ENCODE measurements at regions not wholly inside any gene's neighbourhood (a gene's known extent, or its start where the extent isn't known, plus 50 kb on each side); places are given as distances from the start of the nearest gene placed in this dataset.

- H3K4me2 ChIP-seq (ENCODE audit: control insufficient read depth, insufficient read depth): no peak overlapping the region
- in situ Hi-C loops (cut with MboI): no loop called here
- 33% methylated on average over 3 of the region's 3 CpGs for WGBS (ENCODE audit: insufficient coverage, insufficient replicate concordance, low lambda C conversion rate, missing lambda C conversion rate)
- ChIA-PET SMC1A (ENCODE audit: uncharacterized antibody, unreplicated experiment) (interaction anchor here (1.4 kb wide), 1 partner anchor 8 kb away, joined by 4 read pairs; no protein-coding TSS in a partner anchor), CTCF (no interaction called here), POLR2A (no interaction called here), RAD21 (ENCODE audit: unreplicated experiment) (no interaction called here)
- no peak overlapping the region for H2AFZ ChIP-seq (ENCODE audit: control insufficient read depth, low read depth, low read length)
- H3K27ac ChIP-seq (ENCODE audit: control insufficient read depth, insufficient read depth): no peak overlapping the region
- H3K4me1 ChIP-seq (ENCODE audit: control insufficient read depth, insufficient read depth, low read length): no peaks in the 10 kb centered on the region
- no peak for FAIRE-seq
- H3K9ac ChIP-seq (ENCODE audit: control insufficient read depth, insufficient read depth, low read length): no peak overlapping the region
- no peaks in the 10 kb centered on the region for H3K9me3 ChIP-seq (replicated peaks; ENCODE audit: control insufficient read depth, insufficient read depth, low read length)
- H4K20me1 ChIP-seq (ENCODE audit: control insufficient read depth, insufficient read depth): no peaks in the 10 kb centered on the region
- DNase-seq (ENCODE audit: low read depth, low spot score): no peak
- H3K4me3 ChIP-seq: no peak overlapping the region
- BruUV-seq (replicated peaks): no TSS peak
- no peaks in the 10 kb centered on the region for H3K27me3 ChIP-seq (replicated peaks in 1 of 2; ENCODE audit: control insufficient read depth in 2 of 2, insufficient read depth in 2 of 2, low read length in 1 of 2)
- H3K36me3 ChIP-seq (ENCODE audit: control insufficient read depth in 2 of 2, insufficient read depth in 2 of 2, low read length in 1 of 2): no peaks in the 10 kb centered on the region
- intact Hi-C loops (cut with micrococcal nuclease; ENCODE audit: unreplicated experiment): no loop called here
- H3K79me2 ChIP-seq (ENCODE audit: control insufficient read depth, insufficient read depth, low read length): no peaks in the 10 kb centered on the region
- ATAC-seq: no peak
- no peak for TF ChIP-seq MAX (IDR thresholded peaks at IDR 0.05; ENCODE audit: low read depth, low read length)
- no peak for TF ChIP-seq EZH2 (IDR thresholded peaks at IDR 0.05; ENCODE audit: borderline replicate concordance, control insufficient read depth, low read depth, low read length)
- TF ChIP-seq POLR2AphosphoS2 (IDR thresholded peaks at IDR 0.05; ENCODE audit: low read depth, low read length): no peak
These were observed 855.2 kb upstream of the ADGRB3 start for GRCh38 chr6:67779876-67780275.

GRCh38 chr6:67775333-67775732 is 859.7 kb upstream of the ADGRB3 start:
- H3K4me2 ChIP-seq (ENCODE audit: control insufficient read depth, insufficient read depth): no peak overlapping the region
- ChIA-PET SMC1A (ENCODE audit: uncharacterized antibody, unreplicated experiment) (no interaction called here), CTCF (interaction anchor here (0.8 kb wide), 1 partner anchor 19 kb away, joined by 3 read pairs; no protein-coding TSS in a partner anchor), POLR2A (no interaction called here), RAD21 (ENCODE audit: unreplicated experiment) (no interaction called here)
- no TSS peak for BruUV-seq (replicated peaks)
- in situ Hi-C loops (cut with MboI): no loop called here
- H3K27me3 ChIP-seq (replicated peaks in 1 of 2; ENCODE audit: control insufficient read depth in 2 of 2, insufficient read depth in 2 of 2, low read length in 1 of 2): no peaks in the 10 kb centered on the region
- intact Hi-C loops (cut with micrococcal nuclease; ENCODE audit: unreplicated experiment): no loop called here
- no peak for ATAC-seq
- FAIRE-seq: no peak
- no peaks in the 10 kb centered on the region for H3K79me2 ChIP-seq (ENCODE audit: control insufficient read depth, insufficient read depth, low read length)
- H3K36me3 ChIP-seq (ENCODE audit: control insufficient read depth in 2 of 2, insufficient read depth in 2 of 2, low read length in 1 of 2): no peaks in the 10 kb centered on the region
- H2AFZ ChIP-seq (ENCODE audit: control insufficient read depth, low read depth, low read length): no peak overlapping the region
- no peak overlapping the region for H3K4me3 ChIP-seq
- 81% methylated on average over 1 of the region's 1 CpG for WGBS (ENCODE audit: insufficient coverage, insufficient replicate concordance, low lambda C conversion rate, missing lambda C conversion rate)
- no peak for DNase-seq (ENCODE audit: low read depth, low spot score)
- H3K4me1 ChIP-seq (ENCODE audit: control insufficient read depth, insufficient read depth, low read length): no peaks in the 10 kb centered on the region
- H3K9me3 ChIP-seq (replicated peaks; ENCODE audit: control insufficient read depth, insufficient read depth, low read length): no peaks in the 10 kb centered on the region
- no peak overlapping the region for H3K9ac ChIP-seq (ENCODE audit: control insufficient read depth, insufficient read depth, low read length)
- H3K27ac ChIP-seq (ENCODE audit: control insufficient read depth, insufficient read depth): no peak overlapping the region
- no peaks in the 10 kb centered on the region for H4K20me1 ChIP-seq (ENCODE audit: control insufficient read depth, insufficient read depth)
- TF ChIP-seq GATAD2B (conservative IDR thresholded peaks at IDR 0.05; ENCODE audit: low read depth): no peak
- no peak for TF ChIP-seq RUNX3 (IDR thresholded peaks at IDR 0.05; ENCODE audit: low read length)
- TF ChIP-seq CHD1 (IDR thresholded peaks at IDR 0.05; ENCODE audit: low read depth, low read length): no peak
- TF ChIP-seq PKNOX1 (IDR thresholded peaks at IDR 0.05): no peak
- TF ChIP-seq CREB1 (IDR thresholded peaks at IDR 0.05; ENCODE audit: low read depth): no peak
- no peak for TF ChIP-seq BRCA1 (IDR thresholded peaks at IDR 0.05; ENCODE audit: low read depth, low read length)
- no peak for TF ChIP-seq ZNF207 (IDR thresholded peaks at IDR 0.05; ENCODE audit: borderline replicate concordance)
- TF ChIP-seq PRDM15 (CRISPR knock-in tag; IDR thresholded peaks at IDR 0.05): no peak
